BE2C (cell line): ENCODE measurements at regions not wholly inside any gene's neighbourhood (a gene's known extent, or its start where the extent isn't known, plus 50 kb on each side); places are given as distances from the start of the nearest gene placed in this dataset.

Experiments used
- DNase-seq: peaks from one replicate; pipeline ENCODE4 v3.0.0-alpha.2; 2020
- H3K27me3 ChIP-seq: fragments of 250-450 bp; sonication (Bioruptor Pico); 2 replicates; pipeline ENCODE4 v1.5.1; 2020; ENCODE audit warnings: mild to moderate bottlenecking
- H3K36me3 ChIP-seq: fragments of 250-450 bp; sonication (Bioruptor Pico); 2 replicates; pipeline ENCODE4 v1.5.1; 2020; ENCODE audit warnings: mild to moderate bottlenecking
- H3K4me1 ChIP-seq: fragments of 250-450 bp; sonication (Bioruptor Pico); 2 replicates; pipeline ENCODE4 v1.5.1; 2020
- H3K4me3 ChIP-seq: 2 replicates; pipeline ENCODE4 v1.5.1; 2011; ENCODE audit warnings: low read depth, low read length
- H3K9me3 ChIP-seq: fragments of 250-450 bp; sonication (Bioruptor Pico); 2 replicates; pipeline ENCODE4 v1.5.1; 2020
- TF ChIP-seq, protein P1 (sequence below): IDR thresholded peaks from 2 replicates; pipeline ENCODE4 v1.5.1; 2012; ENCODE audit warnings: mild to moderate bottlenecking, low read depth, low read length

DNA sequence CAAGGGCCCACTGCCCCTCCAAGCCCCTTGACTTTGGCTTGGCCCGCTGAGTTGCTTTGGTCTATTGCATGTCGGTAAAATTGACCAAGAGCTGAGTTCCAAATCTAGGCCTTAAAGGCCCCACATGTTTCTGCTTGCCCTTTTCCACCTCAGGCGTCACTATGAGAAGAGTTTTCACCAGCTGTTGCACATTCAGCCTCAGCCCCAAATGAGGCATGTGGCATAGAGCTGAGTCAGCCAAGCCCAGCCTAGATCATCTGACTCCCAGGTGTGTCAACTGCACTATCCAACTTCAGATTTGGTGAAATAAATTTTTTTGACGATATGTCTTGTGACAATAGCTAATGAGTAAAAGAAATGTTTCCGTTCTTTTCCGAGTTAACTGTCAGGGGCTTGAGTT, 424.5 kb upstream of the FAM47C start:
- no peaks in the 10 kb centered on the region for H3K27me3 ChIP-seq
- TF ChIP-seq, protein P1, sequence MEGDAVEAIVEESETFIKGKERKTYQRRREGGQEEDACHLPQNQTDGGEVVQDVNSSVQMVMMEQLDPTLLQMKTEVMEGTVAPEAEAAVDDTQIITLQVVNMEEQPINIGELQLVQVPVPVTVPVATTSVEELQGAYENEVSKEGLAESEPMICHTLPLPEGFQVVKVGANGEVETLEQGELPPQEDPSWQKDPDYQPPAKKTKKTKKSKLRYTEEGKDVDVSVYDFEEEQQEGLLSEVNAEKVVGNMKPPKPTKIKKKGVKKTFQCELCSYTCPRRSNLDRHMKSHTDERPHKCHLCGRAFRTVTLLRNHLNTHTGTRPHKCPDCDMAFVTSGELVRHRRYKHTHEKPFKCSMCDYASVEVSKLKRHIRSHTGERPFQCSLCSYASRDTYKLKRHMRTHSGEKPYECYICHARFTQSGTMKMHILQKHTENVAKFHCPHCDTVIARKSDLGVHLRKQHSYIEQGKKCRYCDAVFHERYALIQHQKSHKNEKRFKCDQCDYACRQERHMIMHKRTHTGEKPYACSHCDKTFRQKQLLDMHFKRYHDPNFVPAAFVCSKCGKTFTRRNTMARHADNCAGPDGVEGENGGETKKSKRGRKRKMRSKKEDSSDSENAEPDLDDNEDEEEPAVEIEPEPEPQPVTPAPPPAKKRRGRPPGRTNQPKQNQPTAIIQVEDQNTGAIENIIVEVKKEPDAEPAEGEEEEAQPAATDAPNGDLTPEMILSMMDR: no peak
- H3K36me3 ChIP-seq: no peaks in the 10 kb centered on the region
- no peaks in the 10 kb centered on the region for H3K9me3 ChIP-seq
- H3K4me3 ChIP-seq: no peak overlapping the region
- no peak for DNase-seq
- no peaks in the 10 kb centered on the region for H3K4me1 ChIP-seq

DNA sequence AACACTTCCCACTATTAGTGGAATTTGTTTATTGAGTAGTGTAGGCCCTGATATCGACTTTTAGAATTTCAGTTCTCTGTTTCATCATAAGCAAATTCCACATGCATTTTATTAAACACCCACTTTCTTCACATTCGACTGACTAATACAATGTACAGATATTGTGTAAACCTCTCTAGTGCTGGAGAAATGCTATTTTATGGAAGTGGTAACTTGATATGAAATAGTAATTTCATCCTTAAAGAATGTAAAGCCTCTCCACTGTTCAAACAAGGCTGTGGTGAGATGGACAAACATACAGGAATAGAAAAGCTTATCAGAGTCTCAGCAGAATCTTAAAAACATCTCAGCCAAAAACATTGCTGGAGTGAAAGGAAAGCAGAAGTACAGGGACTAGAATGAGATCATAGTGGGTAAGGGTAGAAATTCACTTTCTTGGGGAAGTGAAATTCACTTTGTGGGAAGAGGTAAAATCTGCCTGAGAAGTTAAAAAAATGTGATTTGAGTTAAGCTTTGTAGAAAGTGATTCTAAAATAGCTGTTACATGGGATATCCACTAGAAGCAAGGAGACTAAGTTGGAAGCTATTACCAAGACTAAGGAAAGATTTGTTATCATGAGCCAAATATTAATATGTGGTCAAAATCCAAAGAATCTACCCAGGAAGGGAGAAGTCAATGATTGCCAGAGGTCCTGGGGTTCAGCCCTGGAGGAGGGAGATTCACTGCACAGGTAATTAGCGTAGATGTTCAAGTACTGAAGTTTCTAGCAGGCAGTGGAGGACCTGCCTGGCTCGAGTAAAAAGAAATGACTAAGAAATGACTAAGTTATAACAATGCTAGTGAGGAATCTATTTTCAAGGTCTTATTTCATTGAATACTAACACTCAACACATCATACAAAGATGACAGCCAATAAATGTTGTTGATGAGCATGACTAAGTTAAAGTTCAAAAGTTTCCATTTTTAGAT, 398.3 kb upstream of the FAM47C start:
- TF ChIP-seq, protein P1: no peak
- Histone ChIP-seq H3K4me3 (no peak overlapping the region), H3K9me3 (no peaks in the 10 kb centered on the region), H3K36me3 (no peaks in the 10 kb centered on the region), H3K27me3 (no peaks in the 10 kb centered on the region), H3K4me1 (no peaks in the 10 kb centered on the region)
- DNase-seq: no peak

DNA sequence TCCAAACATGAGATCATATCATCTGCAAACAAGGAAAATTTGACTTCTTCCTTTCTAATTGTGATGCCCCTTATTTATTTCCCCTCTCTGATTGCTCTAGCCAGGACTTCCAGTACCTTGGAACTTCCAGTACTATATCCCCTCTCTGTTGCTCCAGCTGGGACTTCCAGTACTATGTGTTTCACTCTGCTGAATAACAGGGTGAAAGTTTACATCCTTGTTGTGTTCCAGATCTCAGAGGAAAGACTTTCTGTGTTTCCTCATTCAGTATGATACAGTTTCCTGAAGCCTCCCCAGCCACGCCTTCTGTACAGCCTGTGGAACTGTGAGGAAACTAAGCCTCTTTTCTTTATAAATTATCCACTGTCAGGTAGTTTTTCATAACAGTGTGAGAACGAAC, 381.3 kb upstream of the FAM47C start:
- TF ChIP-seq, protein P1: no peak
- Histone ChIP-seq H3K36me3 (no peaks in the 10 kb centered on the region), H3K27me3 (no peaks in the 10 kb centered on the region), H3K9me3 (no peaks in the 10 kb centered on the region), H3K4me1 (no peaks in the 10 kb centered on the region), H3K4me3 (no peak overlapping the region)
- no peak for DNase-seq

DNA sequence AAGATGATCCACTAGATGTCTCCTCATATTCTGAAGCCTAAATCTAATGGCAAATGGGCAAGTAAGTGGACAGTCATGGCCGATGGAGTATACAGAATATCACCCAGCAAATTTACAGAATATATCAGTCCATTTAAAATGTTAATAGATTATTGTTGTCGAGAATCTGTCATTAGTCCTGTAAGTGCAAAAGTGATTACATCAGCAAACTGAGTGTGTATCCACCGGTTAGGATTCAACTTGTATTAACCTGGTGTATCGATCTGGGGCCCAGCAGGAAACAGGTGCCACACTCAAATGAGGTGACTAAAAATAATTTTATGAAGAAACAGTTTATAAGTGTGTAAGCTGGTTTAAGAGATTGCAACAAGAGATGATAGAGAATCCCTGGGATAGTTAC, 367.9 kb upstream of the FAM47C start:
- H3K27me3 ChIP-seq: no peaks in the 10 kb centered on the region
- H3K36me3 ChIP-seq: no peaks in the 10 kb centered on the region
- H3K9me3 ChIP-seq: no peaks in the 10 kb centered on the region
- H3K4me3 ChIP-seq: no peak overlapping the region
- H3K4me1 ChIP-seq: no peaks in the 10 kb centered on the region
- no peak for DNase-seq
- TF ChIP-seq, protein P1: no peak

DNA sequence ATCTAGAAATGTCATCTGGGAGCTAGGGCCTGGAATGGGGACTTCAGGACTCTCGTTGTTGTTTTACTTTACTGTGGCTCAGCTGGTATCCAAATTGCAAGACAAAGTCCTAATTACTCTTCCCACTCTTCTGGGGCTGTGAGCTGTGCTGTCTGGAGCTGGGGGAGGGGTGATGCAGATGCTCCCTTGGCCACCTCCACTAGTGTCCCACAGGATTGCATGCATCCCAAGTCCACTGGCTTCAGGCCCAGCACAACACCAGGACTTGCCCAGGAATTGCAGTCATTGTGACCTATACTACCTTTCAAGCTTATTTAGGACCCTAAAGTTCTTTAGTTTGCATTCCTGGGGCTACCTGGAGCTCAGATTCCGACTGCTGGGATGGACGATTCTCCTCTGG, 366.1 kb upstream of the FAM47C start:
- no peak for DNase-seq
- Histone ChIP-seq H3K36me3 (no peaks in the 10 kb centered on the region), H3K4me1 (no peaks in the 10 kb centered on the region), H3K4me3 (no peak overlapping the region), H3K27me3 (no peaks in the 10 kb centered on the region), H3K9me3 (no peaks in the 10 kb centered on the region)
- TF ChIP-seq, protein P1: no peak

DNA sequence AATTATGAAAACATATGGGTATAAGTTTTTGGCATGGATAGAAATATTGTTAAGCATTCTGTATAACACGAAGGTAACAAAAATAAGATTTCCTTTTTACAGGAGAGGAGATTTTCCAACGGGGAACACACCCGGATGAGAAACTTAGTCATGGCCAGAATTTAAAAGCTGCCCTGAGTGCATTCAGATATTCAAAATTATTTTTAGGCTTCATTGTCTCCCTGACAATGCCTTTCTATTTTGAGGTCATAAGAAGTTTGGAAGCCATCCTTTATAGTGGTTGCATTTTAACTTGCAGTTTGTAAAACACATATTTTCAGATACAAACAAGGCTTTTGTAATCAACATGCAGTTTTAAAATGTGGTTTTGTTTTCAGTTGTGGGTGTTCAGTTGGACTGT, 357.5 kb upstream of the FAM47C start:
- H3K27me3 ChIP-seq: no peaks in the 10 kb centered on the region
- TF ChIP-seq, protein P1: no peak
- no peaks in the 10 kb centered on the region for H3K9me3 ChIP-seq
- no peaks in the 10 kb centered on the region for H3K4me1 ChIP-seq
- H3K4me3 ChIP-seq: no peak overlapping the region
- no peak for DNase-seq
- no peaks in the 10 kb centered on the region for H3K36me3 ChIP-seq
